ENCODE measurements at regions not wholly inside any gene's neighbourhood (a gene's known extent, or its start where the extent isn't known, plus 50 kb on each side); places are given as distances from the start of the nearest gene placed in this dataset.

DNA sequence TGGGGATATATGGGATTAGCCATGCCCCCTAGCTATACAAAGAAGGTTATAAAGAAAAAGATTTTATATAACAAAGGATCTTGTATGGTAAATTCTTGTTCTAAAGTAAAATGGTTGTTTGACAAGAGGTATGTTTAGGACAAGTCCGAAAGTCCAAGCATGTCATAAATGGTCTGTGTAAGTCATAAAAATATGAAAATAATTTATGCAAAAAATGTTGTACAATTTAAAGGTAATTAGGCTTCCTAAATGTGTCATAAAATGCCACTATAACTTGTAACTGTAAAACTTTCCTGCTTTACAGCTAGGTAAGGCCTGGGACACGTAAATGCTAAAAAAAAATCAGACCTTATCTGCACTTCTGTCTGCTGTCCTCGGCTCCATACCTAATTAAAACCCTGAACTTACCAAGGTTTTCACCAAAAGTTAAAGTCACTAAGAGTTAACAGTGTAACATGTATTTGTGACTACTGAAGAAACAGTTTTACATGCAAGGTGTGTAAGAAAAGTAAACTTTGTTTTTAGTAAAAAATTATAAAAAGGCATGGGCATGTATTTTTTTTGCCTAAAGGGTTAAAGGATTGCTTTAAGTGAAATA lies 110.0 kb upstream of the RESF1 start:
- peaks cover 6 to 17% of the 10 kb centered on the region in 2 donors for H3K4me1 Mint-ChIP-seq
- H3K9me3 Mint-ChIP-seq, result peaks cover 0 to 3% of the 10 kb centered on the region in 2 donors
- H3K36me3 ChIP-seq (ENCODE audit: control insufficient read depth, insufficient read depth, low read length), result no peaks in the 10 kb centered on the region
- intact Hi-C loops (cut with micrococcal nuclease), result no loop called here
- no peaks in the 10 kb centered on the region for H3K27me3 ChIP-seq (ENCODE audit: control insufficient read depth, insufficient read depth, low read length)
- H3K9me3 ChIP-seq (ENCODE audit: control insufficient read depth, insufficient read depth, low read length), result peaks cover 15% of the 10 kb centered on the region
- WGBS (ENCODE audit: insufficient coverage), result 95% methylated on average over 3 of the region's 3 CpGs
- H3K4me3 ChIP-seq (ENCODE audit: low read length), result no peak overlapping the region
- H3K4me3 Mint-ChIP-seq, result no peak overlapping the region
- H3K4me1 ChIP-seq (ENCODE audit: control insufficient read depth, insufficient read depth, low read length), result no peaks in the 10 kb centered on the region
- DNase-seq (no peak), ATAC-seq (no peak)
- no peak overlapping the region for H3K27ac ChIP-seq (ENCODE audit: low read length)
- peaks cover 8% of the 10 kb centered on the region for H3K36me3 Mint-ChIP-seq
- H3K27me3 Mint-ChIP-seq (ENCODE audit: low read depth in 2 of 2), result no peaks in the 10 kb centered on the region
- no peak overlapping the region for H3K27ac Mint-ChIP-seq
- TF ChIP-seq, protein P1, sequence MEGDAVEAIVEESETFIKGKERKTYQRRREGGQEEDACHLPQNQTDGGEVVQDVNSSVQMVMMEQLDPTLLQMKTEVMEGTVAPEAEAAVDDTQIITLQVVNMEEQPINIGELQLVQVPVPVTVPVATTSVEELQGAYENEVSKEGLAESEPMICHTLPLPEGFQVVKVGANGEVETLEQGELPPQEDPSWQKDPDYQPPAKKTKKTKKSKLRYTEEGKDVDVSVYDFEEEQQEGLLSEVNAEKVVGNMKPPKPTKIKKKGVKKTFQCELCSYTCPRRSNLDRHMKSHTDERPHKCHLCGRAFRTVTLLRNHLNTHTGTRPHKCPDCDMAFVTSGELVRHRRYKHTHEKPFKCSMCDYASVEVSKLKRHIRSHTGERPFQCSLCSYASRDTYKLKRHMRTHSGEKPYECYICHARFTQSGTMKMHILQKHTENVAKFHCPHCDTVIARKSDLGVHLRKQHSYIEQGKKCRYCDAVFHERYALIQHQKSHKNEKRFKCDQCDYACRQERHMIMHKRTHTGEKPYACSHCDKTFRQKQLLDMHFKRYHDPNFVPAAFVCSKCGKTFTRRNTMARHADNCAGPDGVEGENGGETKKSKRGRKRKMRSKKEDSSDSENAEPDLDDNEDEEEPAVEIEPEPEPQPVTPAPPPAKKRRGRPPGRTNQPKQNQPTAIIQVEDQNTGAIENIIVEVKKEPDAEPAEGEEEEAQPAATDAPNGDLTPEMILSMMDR (IDR thresholded peaks at IDR 0.05), result no peak

DNA sequence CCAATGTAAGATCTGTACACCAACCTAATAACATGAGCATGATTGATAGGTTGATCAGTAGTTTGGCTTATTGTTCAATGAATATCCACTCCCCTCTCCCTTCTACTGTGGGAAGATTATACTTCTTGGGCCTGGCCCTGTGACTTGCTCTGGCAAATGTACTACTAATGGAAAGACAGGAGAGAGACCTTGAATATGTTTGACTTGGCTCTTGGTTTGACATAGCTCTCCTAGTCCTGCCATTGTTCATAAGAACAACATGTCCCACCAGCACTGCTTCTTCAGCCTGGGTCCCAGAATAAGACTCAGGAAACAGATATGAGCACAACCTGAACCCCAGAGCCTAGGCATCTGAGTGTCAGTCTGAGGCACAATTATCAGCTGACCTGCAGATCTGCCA lies 112.8 kb upstream of the RESF1 start:
- DNase-seq (no peak), ATAC-seq (no peak)
- peaks cover 15% of the 10 kb centered on the region for H3K9me3 ChIP-seq (ENCODE audit: control insufficient read depth, insufficient read depth, low read length)
- no peaks in the 10 kb centered on the region for H3K36me3 ChIP-seq (ENCODE audit: control insufficient read depth, insufficient read depth, low read length)
- H3K9me3 Mint-ChIP-seq, result no peaks in the 10 kb centered on the region
- peaks cover 4% of the 10 kb centered on the region for H3K36me3 Mint-ChIP-seq
- H3K27ac ChIP-seq (ENCODE audit: low read length), result no peak overlapping the region
- no peak overlapping the region for H3K4me3 ChIP-seq (ENCODE audit: low read length)
- no peaks in the 10 kb centered on the region for H3K27me3 Mint-ChIP-seq (ENCODE audit: low read depth in 2 of 2)
- H3K4me1 Mint-ChIP-seq, result peaks cover 0 to 8% of the 10 kb centered on the region in 2 donors
- intact Hi-C loops (cut with micrococcal nuclease), result no loop called here
- H3K4me1 ChIP-seq (ENCODE audit: control insufficient read depth, insufficient read depth, low read length), result no peaks in the 10 kb centered on the region
- H3K27me3 ChIP-seq (ENCODE audit: control insufficient read depth, insufficient read depth, low read length), result no peaks in the 10 kb centered on the region
- TF ChIP-seq, protein P1 (IDR thresholded peaks at IDR 0.05), result no peak
- H3K4me3 Mint-ChIP-seq, result no peak overlapping the region
- H3K27ac Mint-ChIP-seq, result no peak overlapping the region

DNA sequence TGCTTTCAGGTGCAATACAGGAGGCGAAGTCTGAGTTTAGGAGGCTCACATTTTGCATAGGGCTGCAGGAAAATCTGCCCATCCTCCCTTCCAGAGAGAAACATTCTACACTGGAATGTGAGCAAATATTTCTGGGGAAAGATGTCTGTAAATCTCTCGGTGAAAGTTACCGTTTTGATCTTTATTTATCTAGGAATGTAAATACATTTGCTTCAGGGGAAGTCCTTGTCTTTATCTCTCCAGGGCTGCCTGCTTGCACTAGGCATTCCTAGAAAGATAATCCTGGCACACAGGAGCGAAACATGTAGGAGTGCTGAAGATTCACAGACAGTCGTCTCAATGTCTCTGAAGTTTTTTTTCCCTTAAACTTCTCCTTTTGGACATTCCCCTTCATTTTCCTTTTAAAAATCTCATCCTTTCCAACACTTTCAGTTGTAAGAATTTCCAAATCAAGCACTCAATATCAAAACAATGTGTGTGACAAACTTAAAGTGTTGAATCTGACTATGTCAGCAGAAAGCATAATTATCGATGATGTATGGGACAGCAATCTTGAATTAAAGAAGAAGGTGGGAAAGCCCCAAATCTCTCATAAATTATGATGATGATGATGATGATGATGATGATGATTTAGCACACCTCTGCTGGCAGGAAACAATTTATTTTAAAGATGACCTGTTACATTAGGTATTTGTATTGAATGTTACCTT lies 113.4 kb upstream of the RESF1 start:
- no peaks in the 10 kb centered on the region for H3K27me3 Mint-ChIP-seq (ENCODE audit: low read depth in 2 of 2)
- intact Hi-C loops (cut with micrococcal nuclease), result no loop called here
- no peaks in the 10 kb centered on the region for H3K27me3 ChIP-seq (ENCODE audit: control insufficient read depth, insufficient read depth, low read length)
- no peaks in the 10 kb centered on the region for H3K9me3 Mint-ChIP-seq
- no peaks in the 10 kb centered on the region for H3K36me3 Mint-ChIP-seq
- TF ChIP-seq, protein P1 (IDR thresholded peaks at IDR 0.05), result no peak
- no peak overlapping the region for H3K4me3 ChIP-seq (ENCODE audit: low read length)
- 96% methylated on average over 6 of the region's 6 CpGs for WGBS (ENCODE audit: insufficient coverage)
- no peak overlapping the region for H3K27ac Mint-ChIP-seq
- DNase-seq (no peak), ATAC-seq (no peak)
- no peaks in the 10 kb centered on the region for H3K36me3 ChIP-seq (ENCODE audit: control insufficient read depth, insufficient read depth, low read length)
- H3K4me3 Mint-ChIP-seq, result no peak overlapping the region
- H3K4me1 ChIP-seq (ENCODE audit: control insufficient read depth, insufficient read depth, low read length), result no peaks in the 10 kb centered on the region
- no peak overlapping the region for H3K27ac ChIP-seq (ENCODE audit: low read length)
- peaks cover 15% of the 10 kb centered on the region for H3K9me3 ChIP-seq (ENCODE audit: control insufficient read depth, insufficient read depth, low read length)
- H3K4me1 Mint-ChIP-seq, result peaks cover 0 to 8% of the 10 kb centered on the region in 2 donors

Measured in natural killer cell (primary cell).